Endothelial cell of umbilical vein (primary cell): ENCODE measurements at regions not wholly inside any gene's neighbourhood (a gene's known extent, or its start where the extent isn't known, plus 50 kb on each side); places are given as distances from the start of the nearest gene placed in this dataset.
"Not testable (repeated sequence)": the region's sequence is repeated elsewhere in the genome, so short reads cannot be mapped to it uniquely, and the experiment has no call there.

Experiments used
- EZH2 ChIP-seq: IDR thresholded peaks from 2 replicates; pipeline ENCODE4 v1.6.1; 2012; ENCODE audit warnings: borderline replicate concordance, low read depth, mild to moderate bottlenecking, moderate library complexity, low read length, inconsistent platforms; ENCODE audit not compliant: severe bottlenecking
- FOS ChIP-seq: IDR thresholded peaks from 2 replicates; pipeline ENCODE4 v1.6.1; 2011; ENCODE audit warnings: mild to moderate bottlenecking, low read length, moderate library complexity, borderline replicate concordance; ENCODE audit not compliant: insufficient read depth
- MYC ChIP-seq: IDR thresholded peaks from one replicate; pipeline ENCODE4 v1.6.1; 2011; ENCODE audit warnings: mild to moderate bottlenecking, low read depth, low read length
- POLR2A ChIP-seq: IDR thresholded peaks from 2 replicates; pipeline ENCODE4 v1.6.1; 2012; ENCODE audit warnings: low read depth, mild to moderate bottlenecking, control low read depth, low read length
- POLR2AphosphoS5 ChIP-seq: IDR thresholded peaks from 2 replicates; pipeline ENCODE4 v1.6.1; 2012; ENCODE audit warnings: low read depth, mild to moderate bottlenecking, control low read depth, low read length, moderate library complexity; ENCODE audit not compliant: insufficient read depth
- TF ChIP-seq, protein P1 (sequence below), 2 donors: IDR thresholded peaks; 1 replicate in 1 of 2; 2 replicates in 1 of 2; pipeline ENCODE4 v1.5.1; 2011; ENCODE audit warnings: low read length in 2 of 2, mild to moderate bottlenecking in 2 of 2, moderate library complexity in 2 of 2, control low read depth in 1 of 2, inconsistent platforms in 1 of 2, low read depth in 1 of 2; ENCODE audit not compliant: insufficient read depth in 1 of 2; ENCODE audit errors: extremely low read depth in 1 of 2
- TF ChIP-seq, protein P2 (sequence below): IDR thresholded peaks from 2 replicates; pipeline ENCODE4 v1.6.1; 2011; ENCODE audit not compliant: insufficient read depth, insufficient read length

DNA sequence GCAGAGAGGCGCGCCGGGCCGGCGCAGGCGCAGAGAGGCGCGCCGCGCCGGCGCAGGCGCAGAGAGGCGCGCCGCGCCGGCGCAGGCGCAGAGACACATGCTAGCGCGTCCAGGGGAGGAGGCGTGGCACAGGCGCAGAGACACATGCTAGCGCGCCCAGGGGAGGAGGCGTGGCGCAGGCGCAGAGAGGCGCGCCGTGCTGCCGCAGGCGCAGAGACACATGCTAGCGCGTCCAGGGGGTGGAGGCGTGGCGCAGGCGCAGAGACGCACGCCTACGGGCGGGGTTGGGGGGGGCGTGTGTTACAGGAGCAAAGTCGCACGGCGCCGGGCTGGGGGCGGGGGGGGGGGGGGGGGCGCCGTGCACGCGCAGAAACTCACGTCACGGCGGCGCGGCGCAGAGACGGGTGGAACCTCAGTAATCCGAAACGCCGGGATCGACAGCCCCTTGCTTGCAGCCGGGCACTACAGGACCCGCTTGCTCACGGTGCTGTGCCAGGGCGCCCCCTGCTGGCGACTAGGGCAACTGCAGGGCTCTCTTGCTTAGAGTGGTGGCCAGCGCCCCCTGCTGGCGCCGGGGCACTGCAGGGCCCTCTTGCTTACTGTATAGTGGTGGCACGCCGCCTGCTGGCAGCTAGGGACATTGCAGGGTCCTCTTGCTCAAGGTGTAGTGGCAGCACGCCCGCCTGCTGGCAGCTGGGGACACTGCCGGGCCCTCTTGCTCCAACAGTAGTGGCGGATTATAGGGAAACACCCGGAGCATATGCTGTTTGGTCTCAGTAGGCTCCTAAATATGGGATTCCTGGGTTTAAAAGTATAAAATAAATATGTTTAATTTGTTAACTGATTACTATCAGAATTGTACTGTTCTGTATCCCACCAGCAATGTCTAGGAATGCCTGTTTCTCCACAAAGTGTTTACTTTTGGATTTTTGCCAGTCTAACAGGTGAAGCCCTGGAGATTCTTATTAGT is 269.9 kb downstream of the OR4F29 start:
- not testable (repeated sequence) for TF ChIP-seq POLR2AphosphoS5, POLR2A, MYC, EZH2, FOS
- TF ChIP-seq, protein P1, sequence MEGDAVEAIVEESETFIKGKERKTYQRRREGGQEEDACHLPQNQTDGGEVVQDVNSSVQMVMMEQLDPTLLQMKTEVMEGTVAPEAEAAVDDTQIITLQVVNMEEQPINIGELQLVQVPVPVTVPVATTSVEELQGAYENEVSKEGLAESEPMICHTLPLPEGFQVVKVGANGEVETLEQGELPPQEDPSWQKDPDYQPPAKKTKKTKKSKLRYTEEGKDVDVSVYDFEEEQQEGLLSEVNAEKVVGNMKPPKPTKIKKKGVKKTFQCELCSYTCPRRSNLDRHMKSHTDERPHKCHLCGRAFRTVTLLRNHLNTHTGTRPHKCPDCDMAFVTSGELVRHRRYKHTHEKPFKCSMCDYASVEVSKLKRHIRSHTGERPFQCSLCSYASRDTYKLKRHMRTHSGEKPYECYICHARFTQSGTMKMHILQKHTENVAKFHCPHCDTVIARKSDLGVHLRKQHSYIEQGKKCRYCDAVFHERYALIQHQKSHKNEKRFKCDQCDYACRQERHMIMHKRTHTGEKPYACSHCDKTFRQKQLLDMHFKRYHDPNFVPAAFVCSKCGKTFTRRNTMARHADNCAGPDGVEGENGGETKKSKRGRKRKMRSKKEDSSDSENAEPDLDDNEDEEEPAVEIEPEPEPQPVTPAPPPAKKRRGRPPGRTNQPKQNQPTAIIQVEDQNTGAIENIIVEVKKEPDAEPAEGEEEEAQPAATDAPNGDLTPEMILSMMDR (IDR thresholded peaks at IDR 0.05; ENCODE audit: extremely low read depth in 1 of 2, insufficient read depth in 1 of 2, low read depth in 1 of 2, low read length in 2 of 2), result not testable (repeated sequence)
- TF ChIP-seq, protein P2, sequence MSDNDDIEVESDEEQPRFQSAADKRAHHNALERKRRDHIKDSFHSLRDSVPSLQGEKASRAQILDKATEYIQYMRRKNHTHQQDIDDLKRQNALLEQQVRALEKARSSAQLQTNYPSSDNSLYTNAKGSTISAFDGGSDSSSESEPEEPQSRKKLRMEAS, result not testable (repeated sequence)
